Hippocampal formation (tissue), 2 donors: ENCODE measurements at regions not wholly inside any gene's neighbourhood (a gene's known extent, or its start where the extent isn't known, plus 50 kb on each side); places are given as distances from the start of the nearest gene placed in this dataset.
"Not testable (repeated sequence)": the region's sequence is repeated elsewhere in the genome, so short reads cannot be mapped to it uniquely, and the experiment has no call there.

Source experiments
- DNase-seq, 2 donors: peaks; one replicate each; lab custom pipeline; 2025; lab: John Stamatoyannopoulos, UW

- no peak for DNase-seq
These were observed 1230.3 kb upstream of the CRIM1 start for GRCh38 chr2:35125278-35125677.

DNA sequence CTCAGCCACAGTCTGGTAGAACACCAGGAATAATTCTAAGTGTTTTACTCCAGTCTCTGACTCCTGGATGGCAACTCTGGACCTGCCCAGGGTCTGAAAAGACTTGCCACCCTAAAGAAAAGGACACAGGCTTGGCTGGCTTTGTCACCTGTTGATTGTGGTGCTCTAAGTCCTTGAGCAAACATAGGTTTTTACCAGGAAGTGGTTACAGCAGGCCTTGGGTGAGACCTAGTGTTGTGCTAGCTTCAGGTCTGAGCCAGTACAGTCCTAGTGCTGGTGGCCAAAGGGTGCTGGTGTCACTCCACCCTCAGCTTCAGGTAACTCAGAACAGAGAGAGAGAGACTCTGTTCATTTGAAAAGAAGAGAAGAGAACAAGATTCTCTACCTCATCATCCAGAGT lies 1239.4 kb upstream of the CRIM1 start:
- no peak for DNase-seq

DNA sequence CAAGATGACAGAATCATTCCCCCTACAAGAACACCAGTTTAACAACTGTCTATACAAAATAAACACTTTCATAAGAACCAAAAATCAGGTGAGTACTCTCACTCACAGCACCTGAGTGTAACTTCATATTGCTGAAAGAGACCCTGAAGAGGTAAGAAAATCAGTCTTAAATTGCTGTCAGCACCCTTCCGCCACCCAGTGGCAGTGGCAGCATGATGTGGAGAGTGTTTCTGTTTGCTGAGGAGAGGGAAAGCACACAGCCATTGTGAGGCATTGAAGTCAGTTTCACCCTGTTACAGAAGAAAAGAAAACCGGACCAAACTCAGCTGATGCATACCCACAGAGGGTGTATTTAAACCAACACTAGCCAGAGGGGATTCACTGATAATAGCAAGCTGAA lies 1240.8 kb upstream of the CRIM1 start:
- no peak for DNase-seq

GRCh38 chr2:35112367-35112766 lies 1243.2 kb upstream of the CRIM1 start:
- DNase-seq, result not testable (repeated sequence)

GRCh38 chr2:35104309-35104708 lies 1251.3 kb upstream of the CRIM1 start:
- DNase-seq, result no peak

- no peak for DNase-seq
These were observed 1256.2 kb upstream of the CRIM1 start for GRCh38 chr2:35099342-35099741.

DNA sequence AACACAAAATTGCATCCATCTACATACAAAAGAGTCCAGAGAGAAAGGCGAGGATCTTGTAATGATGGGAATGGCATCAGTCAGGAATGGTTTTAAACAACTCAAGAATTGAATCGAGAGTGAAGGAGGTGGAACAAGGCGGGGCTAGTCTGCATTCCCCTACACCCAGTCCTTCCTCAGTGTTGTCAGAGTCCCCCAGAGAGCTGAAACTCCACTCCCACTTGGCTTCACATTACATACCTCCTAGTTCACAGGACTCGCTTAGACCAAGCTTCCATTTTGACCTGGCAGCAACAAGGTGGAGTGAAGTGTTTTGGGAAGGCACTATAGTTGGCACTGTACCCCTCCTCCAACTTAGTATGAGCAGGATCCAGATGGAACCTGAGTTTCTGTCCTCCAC lies 1273.5 kb upstream of the CRIM1 start:
- DNase-seq, result no peak

GRCh38 chr2:35081622-35082015 lies 1274.0 kb upstream of the CRIM1 start:
- DNase-seq, result no peak

GRCh38 chr2:35081001-35081621 lies 1274.5 kb upstream of the CRIM1 start:
- no peak for DNase-seq

DNA sequence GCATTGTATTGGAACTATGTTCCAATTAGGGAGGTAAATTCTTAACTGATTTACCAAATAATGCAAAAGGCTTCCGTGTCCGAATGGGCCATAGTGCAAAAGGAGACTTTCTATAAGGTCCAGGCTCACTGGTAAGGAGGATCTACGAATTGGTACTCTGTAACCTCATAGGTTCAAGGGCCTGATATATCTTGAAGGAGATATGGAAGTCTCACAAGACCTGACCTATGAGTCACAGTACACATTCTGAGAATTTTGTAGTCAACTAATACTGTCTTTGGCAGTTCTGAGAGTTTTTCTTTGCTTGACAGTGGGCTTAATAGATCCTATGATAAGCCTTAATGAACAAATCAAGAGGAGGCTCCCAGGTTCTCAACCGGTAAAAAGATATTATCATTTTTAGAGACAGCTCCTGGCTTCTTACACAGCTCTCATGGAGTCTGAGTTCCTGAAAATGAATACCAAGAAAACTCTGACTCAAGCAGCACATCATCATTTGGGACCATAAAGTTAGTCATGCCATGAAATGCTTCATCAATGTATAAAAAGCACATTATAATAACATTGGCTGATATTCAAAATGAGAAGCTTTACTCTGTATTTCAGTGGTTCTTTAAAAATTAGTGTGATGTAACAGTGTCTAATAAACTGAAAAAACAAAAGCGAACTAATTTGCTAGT lies 1275.2 kb upstream of the CRIM1 start:
- DNase-seq, result no peak

- no peak for DNase-seq
These were observed 1288.2 kb upstream of the CRIM1 start for GRCh38 chr2:35067420-35067819.

GRCh38 chr2:35063836-35064235 lies 1291.7 kb upstream of the CRIM1 start:
- no peak for DNase-seq

DNA sequence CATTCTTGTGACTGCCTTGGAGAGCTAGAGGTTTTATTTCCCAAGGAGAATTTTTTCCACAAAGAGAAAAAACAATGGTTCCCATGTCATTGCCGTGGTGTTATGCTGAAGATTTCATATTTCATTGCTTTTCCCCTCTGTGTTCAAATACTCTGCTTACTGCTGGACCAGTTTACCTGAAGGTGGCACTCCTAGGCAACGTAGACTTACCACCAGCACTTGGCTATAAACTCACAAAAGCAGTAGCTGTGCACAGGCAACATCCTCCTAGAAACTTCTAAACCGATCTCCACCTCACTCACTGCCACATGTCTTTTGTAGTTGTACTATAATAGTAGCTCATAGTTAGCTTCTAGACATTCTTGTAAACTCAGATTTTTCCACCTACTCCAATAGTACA lies 1319.7 kb upstream of the CRIM1 start:
- DNase-seq, result no peak

GRCh38 chr2:35033748-35034147 lies 1321.8 kb upstream of the CRIM1 start:
- DNase-seq, result no peak

- no peak for DNase-seq
These were observed 1332.0 kb upstream of the CRIM1 start for GRCh38 chr2:35023545-35023944.

DNA sequence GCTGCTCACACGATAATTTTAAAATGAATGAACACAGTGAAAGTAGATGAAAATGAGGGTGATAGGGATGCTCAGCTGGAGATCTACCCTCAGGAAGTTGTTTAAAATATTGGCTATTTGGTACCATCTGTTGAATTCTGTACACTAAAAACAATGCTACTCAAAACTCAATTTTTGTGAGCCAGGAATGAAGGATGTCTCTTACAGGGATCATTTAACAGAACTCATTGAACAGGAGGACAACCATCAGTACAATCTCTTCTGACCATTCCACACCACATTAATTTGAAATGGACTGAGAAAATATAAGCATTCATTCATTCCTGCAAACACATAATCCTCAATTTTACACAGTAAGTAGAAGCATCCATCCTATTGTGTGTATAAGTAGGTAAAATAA lies 1355.1 kb upstream of the CRIM1 start:
- DNase-seq, result no peak

DNA sequence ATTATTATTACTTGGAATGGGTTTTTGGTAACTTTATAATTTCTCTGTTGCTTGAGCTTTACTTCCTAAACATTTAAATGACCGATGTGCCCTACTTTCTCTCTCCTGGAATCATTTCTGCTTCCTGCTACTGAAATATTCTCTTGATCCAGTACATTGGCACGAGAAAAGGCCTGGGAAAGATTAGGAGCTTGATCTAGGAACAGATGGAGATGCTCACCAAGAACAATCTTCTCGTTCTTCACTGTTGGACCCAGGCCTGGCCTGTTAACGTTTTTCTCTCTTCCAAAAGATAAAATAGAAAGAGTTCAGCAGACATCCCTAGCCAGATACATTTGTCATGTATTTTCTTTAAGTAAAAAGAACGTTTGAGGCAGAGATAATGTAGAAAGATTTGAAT lies 1356.8 kb upstream of the CRIM1 start:
- DNase-seq, result no peak

- no peak for DNase-seq
These were observed 1357.8 kb upstream of the CRIM1 start for GRCh38 chr2:34997779-34998178.

- DNase-seq, result no peak
These were observed 1360.4 kb upstream of the CRIM1 start for GRCh38 chr2:34995196-34995595.

- no peak for DNase-seq
These were observed 1363.9 kb upstream of the CRIM1 start for GRCh38 chr2:34991508-34992274.

GRCh38 chr2:34985474-34985873 lies 1370.1 kb upstream of the CRIM1 start:
- DNase-seq, result no peak

- no peak for DNase-seq
These were observed 1374.9 kb upstream of the CRIM1 start for GRCh38 chr2:34980689-34981088.

DNA sequence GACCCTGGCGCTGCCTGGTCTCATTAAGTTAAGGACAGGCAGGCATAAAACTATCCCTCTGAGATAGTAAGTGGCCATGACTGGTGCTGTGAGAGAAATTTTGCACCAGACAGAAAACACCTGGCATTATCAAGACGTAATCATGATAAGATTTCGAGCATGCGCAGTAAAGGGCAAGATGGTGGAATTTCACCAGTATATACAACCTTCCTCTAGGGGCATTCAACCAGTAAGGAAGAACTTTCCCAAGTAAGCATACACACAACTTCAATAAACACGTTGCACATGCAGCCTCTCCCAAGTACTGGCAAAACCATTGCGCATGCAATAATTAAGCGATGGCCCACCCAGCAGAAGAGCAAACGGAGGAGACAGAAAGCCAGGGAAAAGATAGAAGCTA lies 1376.4 kb upstream of the CRIM1 start:
- DNase-seq, result no peak
